ENCODE measurements at regions not wholly inside any gene's neighbourhood (a gene's known extent, or its start where the extent isn't known, plus 50 kb on each side); places are given as distances from the start of the nearest gene placed in this dataset.
"Not testable (repeated sequence)": the region's sequence is repeated elsewhere in the genome, so short reads cannot be mapped to it uniquely, and the experiment has no call there.

DNA sequence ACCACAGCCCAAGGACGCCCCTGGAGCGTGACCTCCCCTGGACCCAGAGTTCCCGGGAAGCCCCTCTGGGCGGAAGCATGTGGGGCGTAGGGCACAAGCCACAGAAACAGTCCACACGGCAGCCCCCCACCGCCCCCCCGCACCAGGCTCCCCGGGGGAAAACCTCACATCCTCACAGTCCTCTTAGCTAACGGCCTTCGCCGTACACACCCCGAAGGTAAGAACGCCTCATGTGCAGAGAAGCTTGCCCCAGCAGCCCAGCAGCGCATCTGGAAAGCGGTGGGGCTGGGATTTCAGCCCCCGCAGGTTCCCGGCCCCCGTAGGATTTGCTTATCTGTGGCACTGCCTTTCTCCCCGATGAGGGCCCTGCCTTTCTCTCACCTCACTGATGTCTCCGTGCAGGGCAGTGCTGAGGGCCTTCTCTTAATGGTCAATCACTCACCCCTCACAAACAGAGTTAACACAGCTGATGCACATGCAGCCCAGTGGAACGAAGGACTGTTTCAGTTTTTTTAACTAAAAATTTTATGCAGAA is 309.2 kb downstream of the BRD1 start:
- H3K9me3 Mint-ChIP-seq, result peaks cover 0 to 3% (median under 1%) of the 10 kb centered on the region in 3 donors
- no peak overlapping the region for H3K27ac Mint-ChIP-seq
- peaks cover 5% of the 10 kb centered on the region for H3K36me3 Mint-ChIP-seq
- no peaks in the 10 kb centered on the region for H3K27me3 Mint-ChIP-seq
- H3K4me1 Mint-ChIP-seq, result peaks cover 0 to 11% (median 1%) of the 10 kb centered on the region in 3 donors
- H3K4me3 Mint-ChIP-seq, result peak overlapping the region in 1 of 4 donors; percentile 9

DNA sequence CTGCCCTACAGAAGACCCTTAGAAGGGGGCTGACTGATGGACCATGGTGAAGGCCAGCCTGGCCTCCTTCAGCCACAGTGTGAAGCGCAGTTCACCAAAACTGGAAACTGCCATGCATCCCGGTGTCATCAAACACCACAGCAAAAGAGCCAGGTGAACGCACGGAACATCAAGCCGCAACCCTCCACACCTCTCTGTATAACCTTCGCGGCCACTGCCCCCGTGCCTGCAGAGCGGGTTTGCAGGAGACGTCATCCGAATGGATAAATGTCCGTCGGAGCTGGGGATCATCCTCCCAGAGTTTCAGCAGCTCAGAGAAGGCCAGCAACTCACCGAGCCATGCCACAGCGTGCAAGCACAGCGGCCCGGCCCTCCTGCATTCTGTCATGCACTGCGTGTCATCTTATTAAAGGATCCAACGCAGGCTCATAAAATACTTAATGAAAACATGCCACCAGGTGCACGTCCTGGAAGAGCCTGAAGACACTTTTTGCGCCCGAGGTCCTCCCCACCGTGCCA is 309.9 kb downstream of the BRD1 start:
- Mint-ChIP-seq H3K27me3 (no peaks in the 10 kb centered on the region), H3K27ac (no peak overlapping the region), H3K9me3 (peaks cover 0 to 6% (median 4%) of the 10 kb centered on the region in 3 donors), H3K4me3 (no peak overlapping the region), H3K4me1 (peaks cover 0 to 11% (median 1%) of the 10 kb centered on the region in 3 donors), H3K36me3 (peaks cover 5% of the 10 kb centered on the region)

DNA sequence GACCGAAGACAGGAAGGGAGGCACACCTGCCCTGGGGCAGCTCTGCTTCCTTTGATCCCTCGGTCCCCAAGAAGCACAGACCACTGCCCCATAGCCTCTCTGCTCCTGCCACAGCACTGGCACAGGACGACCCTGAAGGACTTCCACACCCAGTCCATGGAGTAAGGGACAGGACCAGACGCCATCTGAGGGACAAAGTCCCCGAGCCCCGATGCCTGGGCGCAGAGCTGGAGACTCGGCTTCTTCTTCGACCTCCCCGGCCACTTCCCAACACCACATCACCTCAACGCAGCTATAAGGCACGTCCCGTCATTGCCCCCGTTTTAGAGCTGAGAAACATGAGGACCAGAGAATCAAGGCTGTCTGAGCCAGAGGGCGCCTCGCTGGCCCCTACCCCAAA is 310.5 kb downstream of the BRD1 start:
- Mint-ChIP-seq H3K9me3 (peaks cover 0 to 8% (median 4%) of the 10 kb centered on the region in 3 donors), H3K27ac (no peak overlapping the region), H3K36me3 (peaks cover 5% of the 10 kb centered on the region), H3K27me3 (no peaks in the 10 kb centered on the region), H3K4me1 (peaks cover 0 to 9% (median 1%) of the 10 kb centered on the region in 3 donors), H3K4me3 (no peak overlapping the region)

DNA sequence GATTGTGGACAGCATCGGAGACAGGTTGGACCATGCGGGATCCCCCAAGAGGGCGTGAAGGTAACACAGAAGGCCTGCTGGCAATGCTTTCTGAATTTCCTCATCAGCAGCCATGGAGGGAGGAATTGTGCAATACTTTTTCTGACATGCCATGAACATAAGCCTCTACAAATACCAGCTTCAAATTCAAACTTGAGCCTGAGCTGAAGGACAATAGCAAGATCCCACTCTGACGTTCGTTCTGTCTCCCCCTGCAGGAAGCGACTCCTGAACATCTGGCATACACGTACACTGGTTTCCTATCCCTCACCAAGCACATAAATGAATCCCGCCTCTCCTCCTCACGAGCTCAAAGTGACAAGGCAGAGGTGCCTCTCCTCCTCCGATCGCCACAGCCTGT is 312.2 kb downstream of the BRD1 start:
- Mint-ChIP-seq H3K27me3 (no peaks in the 10 kb centered on the region), H3K4me1 (peaks cover 1 to 11% (median 7%) of the 10 kb centered on the region in 3 donors), H3K9me3 (peaks cover 0 to 17% (median 10%) of the 10 kb centered on the region in 3 donors), H3K4me3 (peak overlapping the region in 1 of 4 donors; percentile 9), H3K36me3 (no peaks in the 10 kb centered on the region), H3K27ac (no peak overlapping the region)

DNA sequence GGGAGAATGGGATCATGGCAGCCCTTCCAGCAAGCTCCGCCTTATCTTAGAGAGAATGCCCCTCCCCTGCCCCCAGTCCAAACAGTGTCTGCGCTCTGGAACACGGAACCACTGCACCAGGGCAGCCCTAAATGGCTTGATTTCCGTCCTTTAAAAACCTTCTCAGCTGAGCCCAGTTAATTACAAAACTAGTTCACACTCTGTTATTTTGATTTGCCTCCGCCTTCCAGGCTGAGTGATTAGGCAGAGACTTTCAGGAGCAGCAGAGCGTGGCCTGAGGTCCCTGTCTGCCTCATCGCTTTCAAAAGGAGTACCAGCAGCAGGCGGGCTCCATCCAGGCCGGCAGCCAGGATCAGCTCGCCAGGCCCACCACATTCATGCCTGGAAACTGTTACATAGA is 313.0 kb downstream of the BRD1 start:
- Mint-ChIP-seq H3K4me1 (peaks cover 1 to 13% (median 7%) of the 10 kb centered on the region in 3 donors), H3K9me3 (peaks cover 0 to 24% (median 13%) of the 10 kb centered on the region in 3 donors), H3K36me3 (no peaks in the 10 kb centered on the region), H3K27ac (no peak overlapping the region), H3K27me3 (no peaks in the 10 kb centered on the region), H3K4me3 (peak overlapping the region in 1 of 4 donors; percentile 82)

DNA sequence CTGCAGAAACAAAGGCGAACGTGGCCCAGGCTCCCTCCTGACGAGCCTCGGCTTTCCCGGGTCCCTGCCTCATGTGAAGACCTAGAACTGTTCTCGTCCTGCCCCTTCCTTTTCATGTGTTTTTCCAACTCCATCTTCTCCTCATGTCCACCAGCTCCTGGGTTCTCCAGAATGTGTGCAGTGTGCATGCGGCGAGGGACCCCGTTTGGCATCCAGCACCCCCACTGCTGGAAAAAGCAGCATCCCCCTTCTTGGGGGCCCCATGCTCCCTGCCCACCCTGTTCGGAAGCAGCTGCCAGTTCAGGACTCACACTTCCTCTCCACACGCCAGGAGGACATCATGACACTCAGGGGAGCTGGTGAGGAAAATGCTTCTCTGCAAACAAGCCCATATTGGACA is 313.5 kb downstream of the BRD1 start:
- Mint-ChIP-seq H3K27me3 (no peaks in the 10 kb centered on the region), H3K4me3 (no peak overlapping the region), H3K9me3 (peaks cover 4 to 28% (median 13%) of the 10 kb centered on the region in 3 donors), H3K4me1 (peaks cover 1 to 13% (median 7%) of the 10 kb centered on the region in 3 donors), H3K36me3 (no peaks in the 10 kb centered on the region), H3K27ac (peak overlapping the region in 1 of 3 donors; percentile 31)

DNA sequence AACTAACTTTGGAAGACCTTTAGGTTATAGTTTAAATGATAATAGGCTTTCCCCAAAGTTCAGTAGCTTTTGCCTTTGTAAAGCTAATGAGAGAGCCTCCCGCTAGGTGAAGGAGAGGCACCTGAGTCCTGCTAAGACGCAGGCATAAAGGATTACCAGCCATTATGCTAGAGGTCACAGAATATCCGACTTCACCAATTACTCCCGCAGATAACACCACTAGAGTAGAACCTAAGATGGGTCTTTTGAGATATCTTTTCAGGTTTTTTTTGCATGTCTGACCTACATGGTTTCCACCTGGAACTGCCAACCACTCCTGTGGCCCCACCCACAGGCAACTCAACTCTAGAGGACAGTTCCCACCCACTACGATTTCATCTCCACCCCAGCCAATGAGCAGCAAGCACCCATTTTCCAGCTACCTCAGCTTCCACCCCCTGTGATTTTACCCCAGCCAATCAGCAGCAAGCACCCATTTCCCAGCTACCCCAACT is 314.3 kb downstream of the BRD1 start:
- no peaks in the 10 kb centered on the region for H3K27me3 Mint-ChIP-seq
- peaks cover 4 to 28% (median 13%) of the 10 kb centered on the region in 3 donors for H3K9me3 Mint-ChIP-seq
- H3K4me3 Mint-ChIP-seq, result no peak overlapping the region
- H3K4me1 Mint-ChIP-seq, result peaks cover 0 to 13% (median 7%) of the 10 kb centered on the region in 3 donors
- no peaks in the 10 kb centered on the region for H3K36me3 Mint-ChIP-seq
- peak overlapping the region in 1 of 3 donors; percentile 31 for H3K27ac Mint-ChIP-seq

DNA sequence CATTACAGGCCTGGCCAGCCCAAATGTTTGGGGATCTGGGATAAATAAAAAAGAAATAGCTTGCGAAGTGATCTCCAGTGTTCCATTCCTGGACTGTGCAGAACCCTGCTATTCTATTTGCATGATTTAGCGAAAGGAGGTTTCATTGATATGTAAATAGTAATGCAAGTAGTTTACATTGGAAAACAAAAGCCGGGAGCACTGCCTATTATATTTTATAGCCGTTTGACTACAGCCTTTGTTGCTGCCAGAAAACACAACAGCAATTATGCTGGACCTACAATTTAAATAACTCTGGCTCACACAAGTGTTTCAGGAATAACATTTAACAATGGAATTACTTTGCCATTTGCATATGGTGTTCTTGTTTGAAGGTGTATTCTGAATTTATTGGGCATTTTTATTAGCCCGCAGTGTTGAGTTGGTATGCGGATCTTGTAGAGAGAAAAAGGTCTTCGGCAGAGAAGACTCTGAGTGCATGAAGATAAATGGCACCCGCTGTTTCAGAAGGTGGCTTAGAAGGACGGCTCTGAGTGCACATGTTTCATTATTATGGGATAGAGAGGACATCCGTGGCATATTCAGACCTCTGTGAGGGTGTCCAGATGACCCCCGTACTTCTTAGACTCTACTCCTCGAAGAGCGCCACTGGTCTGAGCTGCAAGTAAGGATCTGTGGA is 315.0 kb downstream of the BRD1 start:
- Mint-ChIP-seq H3K27me3 (no peaks in the 10 kb centered on the region), H3K4me1 (peaks cover 0 to 13% (median 7%) of the 10 kb centered on the region in 3 donors), H3K27ac (peak overlapping the region in 1 of 3 donors; percentile 67), H3K36me3 (peaks cover 2% of the 10 kb centered on the region), H3K4me3 (peak overlapping the region in 1 of 4 donors; percentile 41), H3K9me3 (peaks cover 4 to 28% (median 13%) of the 10 kb centered on the region in 3 donors)

DNA sequence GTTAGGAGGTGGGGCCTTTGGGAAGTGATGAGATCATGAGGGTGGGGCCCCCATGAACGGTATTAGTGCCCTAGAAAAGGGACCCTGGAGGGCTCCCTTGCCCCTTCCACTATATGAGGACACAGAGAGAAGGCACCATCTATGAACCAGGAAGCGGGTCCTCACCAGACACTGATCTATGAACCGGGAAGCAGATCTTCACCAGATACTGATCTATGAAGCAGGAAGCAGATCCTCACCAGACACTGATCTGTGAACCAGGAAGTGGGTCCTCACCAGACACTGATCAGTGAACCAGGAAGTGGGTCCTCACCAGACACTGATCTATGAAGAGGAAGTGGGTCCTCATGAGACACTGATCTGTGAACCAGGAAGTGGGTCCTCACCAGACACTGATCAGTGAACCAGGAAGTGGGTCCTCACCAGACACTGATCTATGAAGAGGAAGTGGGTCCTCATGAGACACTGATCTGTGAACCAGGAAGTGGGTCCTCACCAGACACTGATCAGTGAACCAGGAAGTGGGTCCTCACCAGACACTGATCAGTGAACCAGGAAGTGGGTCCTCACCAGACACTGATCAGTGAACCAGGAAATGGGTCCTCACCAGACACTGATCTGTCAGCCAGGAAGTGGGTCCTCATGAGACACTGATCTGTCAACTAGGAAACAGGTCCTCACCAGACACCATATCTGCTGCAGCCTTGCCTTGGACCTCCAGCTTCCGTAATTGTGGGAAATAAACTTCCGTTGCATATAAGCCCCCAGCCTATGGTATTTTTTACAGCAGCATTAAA is 316.1 kb downstream of the BRD1 start:
- peak overlapping the region in 1 of 4 donors; percentile 83 for H3K4me3 Mint-ChIP-seq
- peak overlapping the region; percentile 67 to 88 (median 79) for H3K27ac Mint-ChIP-seq
- H3K4me1 Mint-ChIP-seq, result peaks cover 0 to 13% (median 7%) of the 10 kb centered on the region in 3 donors
- not testable (repeated sequence) for H3K36me3 Mint-ChIP-seq, H3K27me3 Mint-ChIP-seq
- peaks cover 4 to 28% (median 13%) of the 10 kb centered on the region in 3 donors for H3K9me3 Mint-ChIP-seq

DNA sequence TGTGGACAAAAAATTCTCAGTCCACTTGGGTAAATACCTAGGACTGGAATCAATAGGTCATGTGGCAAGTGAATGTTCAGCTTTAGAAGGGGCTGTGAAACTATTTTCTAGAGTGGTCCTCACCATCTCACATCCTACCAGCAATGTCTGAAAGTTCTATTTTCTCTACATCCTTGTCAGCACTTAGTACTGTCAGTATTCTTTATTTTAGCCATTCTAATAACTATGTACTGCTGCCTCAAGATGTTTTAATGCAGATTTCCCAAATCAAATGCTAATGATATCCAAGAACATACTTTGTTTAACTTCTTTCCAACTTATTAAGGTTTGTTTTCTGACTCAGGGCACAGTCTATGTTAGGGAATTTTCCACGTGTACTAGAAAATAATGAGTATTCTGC is 317.0 kb downstream of the BRD1 start:
- H3K4me3 Mint-ChIP-seq, result peak overlapping the region in 1 of 4 donors; percentile 51

DNA sequence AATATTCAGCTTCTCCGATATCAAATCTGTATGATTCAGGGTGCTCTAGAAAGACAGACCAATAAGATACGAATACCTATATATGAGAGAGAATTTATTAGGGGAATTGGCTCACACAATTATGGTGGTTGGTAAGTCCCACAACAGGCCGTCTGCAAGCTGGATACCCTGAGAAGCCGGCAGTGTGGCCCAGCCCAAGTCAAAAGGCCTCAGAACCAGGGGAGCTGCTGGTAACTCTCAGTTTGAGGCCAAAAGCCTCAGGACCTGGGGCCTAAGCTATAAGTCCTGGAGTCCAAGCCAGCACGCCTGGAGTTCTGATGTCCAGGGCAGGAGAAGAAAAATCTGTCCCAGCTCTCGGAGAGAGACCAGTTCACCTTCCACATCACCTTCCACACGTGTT is 318.7 kb downstream of the BRD1 start:
- peaks cover 2% of the 10 kb centered on the region for H3K36me3 Mint-ChIP-seq
- H3K9me3 Mint-ChIP-seq, result peaks cover 4 to 28% (median 13%) of the 10 kb centered on the region in 3 donors
- no peaks in the 10 kb centered on the region for H3K27me3 Mint-ChIP-seq
- no peak overlapping the region for H3K27ac Mint-ChIP-seq
- H3K4me3 Mint-ChIP-seq, result no peak overlapping the region
- peaks cover 0 to 7% (median 4%) of the 10 kb centered on the region in 3 donors for H3K4me1 Mint-ChIP-seq

More for the DNA sequence above, 317.0 kb downstream of the BRD1 start:
- Mint-ChIP-seq H3K27me3 (no peaks in the 10 kb centered on the region), H3K27ac (peak overlapping the region in 2 of 3 donors; percentile 57 to 79), H3K36me3 (peaks cover 2% of the 10 kb centered on the region), H3K4me1 (peaks cover 0 to 10% (median 7%) of the 10 kb centered on the region in 3 donors), H3K9me3 (peaks cover 4 to 28% (median 13%) of the 10 kb centered on the region in 3 donors)

DNA sequence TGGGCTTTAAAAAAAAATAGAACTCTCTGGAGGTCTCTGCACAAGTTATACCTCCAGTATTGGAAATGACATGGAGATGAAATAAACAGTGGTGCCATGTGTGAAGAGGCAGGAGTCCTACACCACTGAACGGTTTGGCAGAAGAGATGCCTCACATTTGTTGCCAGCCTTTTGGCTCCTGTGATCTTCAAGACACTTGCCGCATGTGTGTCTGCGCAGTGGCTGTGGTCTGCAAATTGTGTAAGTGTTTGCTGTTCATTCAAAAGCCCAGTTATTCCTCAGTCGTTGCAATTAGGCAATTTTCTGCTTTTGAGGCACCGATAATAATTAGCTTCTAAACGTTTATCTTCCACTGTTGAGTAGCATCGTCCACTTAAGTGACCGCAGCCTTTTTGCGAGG is 319.1 kb downstream of the BRD1 start:
- Mint-ChIP-seq H3K4me3 (no peak overlapping the region), H3K27me3 (no peaks in the 10 kb centered on the region), H3K4me1 (peaks cover 0 to 7% (median 4%) of the 10 kb centered on the region in 3 donors), H3K36me3 (peaks cover 2% of the 10 kb centered on the region), H3K27ac (no peak overlapping the region), H3K9me3 (peaks cover 4 to 28% (median 10%) of the 10 kb centered on the region in 3 donors)

DNA sequence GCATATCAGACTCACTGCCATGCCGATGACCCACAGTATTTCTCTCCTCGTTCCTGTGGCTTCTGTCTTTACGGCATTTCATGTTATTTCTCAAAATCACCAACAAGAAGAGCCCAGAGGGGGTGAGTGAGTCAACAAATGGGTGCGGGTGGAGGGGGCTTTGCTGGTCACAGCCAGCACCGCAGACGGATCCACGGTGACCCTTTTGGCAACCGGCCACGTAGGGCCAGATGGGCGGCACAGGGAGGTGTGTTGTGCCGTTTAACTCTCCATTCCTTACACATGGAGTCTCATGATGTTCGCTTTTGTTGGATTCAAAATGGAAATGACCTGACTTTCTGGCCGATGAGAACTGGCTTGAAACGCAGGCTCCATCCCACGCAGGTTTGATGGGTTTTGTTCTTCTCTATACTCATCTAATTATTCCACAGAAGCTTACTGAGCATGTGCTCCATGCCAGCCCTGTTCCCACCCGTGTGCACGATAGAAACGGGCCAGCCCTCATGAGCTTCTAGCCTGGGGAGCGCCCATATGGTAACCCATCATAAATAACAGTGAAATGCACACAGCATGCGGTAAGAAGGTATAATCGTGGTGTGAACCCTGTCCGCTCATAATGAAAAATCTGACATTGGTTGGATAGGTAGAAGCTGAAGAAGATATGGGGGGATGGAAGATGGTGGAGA is 319.9 kb downstream of the BRD1 start:
- H3K4me3 Mint-ChIP-seq, result no peak overlapping the region
- H3K4me1 Mint-ChIP-seq, result peaks cover 0 to 7% (median 7%) of the 10 kb centered on the region in 3 donors
- H3K9me3 Mint-ChIP-seq, result peaks cover 4 to 23% (median 9%) of the 10 kb centered on the region in 3 donors
- H3K36me3 Mint-ChIP-seq, result peaks cover 2% of the 10 kb centered on the region
- H3K27ac Mint-ChIP-seq, result no peak overlapping the region
- no peaks in the 10 kb centered on the region for H3K27me3 Mint-ChIP-seq

DNA sequence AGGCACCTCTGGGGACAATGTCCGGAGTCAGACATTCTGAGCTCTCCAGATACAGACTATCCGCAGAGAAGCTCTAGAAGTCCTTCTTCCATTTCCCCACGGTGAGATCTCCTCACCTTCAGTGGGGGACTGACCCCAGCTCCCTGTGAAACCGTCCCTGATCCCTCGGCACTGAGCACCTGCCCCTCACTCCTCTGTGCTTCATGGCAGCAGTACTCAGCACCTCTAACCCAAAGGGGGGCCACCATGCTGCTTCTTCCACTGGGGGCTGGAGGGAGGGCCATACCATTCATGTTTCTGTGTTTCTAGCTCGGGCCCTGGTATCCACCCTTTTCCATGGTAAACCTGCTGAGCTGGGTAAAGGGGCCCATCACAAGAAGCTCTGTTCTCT is 321.7 kb downstream of the BRD1 start:
- Mint-ChIP-seq H3K4me1 (peaks cover 0 to 6% (median 3%) of the 10 kb centered on the region in 3 donors), H3K27ac (no peak overlapping the region), H3K36me3 (peaks cover 2% of the 10 kb centered on the region), H3K27me3 (no peaks in the 10 kb centered on the region), H3K9me3 (peaks cover 4 to 17% (median 5%) of the 10 kb centered on the region in 3 donors), H3K4me3 (no peak overlapping the region)
